ENCODE measurements at regions not wholly inside any gene's neighbourhood (a gene's known extent, or its start where the extent isn't known, plus 50 kb on each side); places are given as distances from the start of the nearest gene placed in this dataset.

DNA sequence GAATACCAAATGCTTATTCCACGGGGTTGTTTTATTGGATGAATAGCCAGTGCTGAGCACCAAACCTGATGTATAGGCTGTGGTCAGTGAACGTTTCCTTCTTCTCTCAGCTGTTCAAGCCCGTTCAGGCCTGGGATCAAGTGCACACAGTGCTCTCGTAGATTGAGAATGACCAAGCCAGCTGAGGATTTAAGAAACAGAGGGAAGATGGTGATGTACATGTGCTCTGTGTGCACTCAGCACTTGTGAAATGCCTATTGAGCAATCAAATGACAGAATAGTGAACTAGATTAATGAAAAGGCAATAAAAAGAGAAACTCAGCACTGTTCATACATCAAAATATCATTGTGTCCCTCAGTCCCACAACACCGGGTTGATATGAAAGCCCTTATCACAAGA is 302.5 kb downstream of the BMPER start:
- Mint-ChIP-seq H3K4me3 (ENCODE audit: unreplicated experiment) (no peak overlapping the region), H3K27me3 (ENCODE audit: unreplicated experiment) (no peaks in the 10 kb centered on the region), H3K36me3 (ENCODE audit: unreplicated experiment) (no peaks in the 10 kb centered on the region), H3K27ac (ENCODE audit: unreplicated experiment) (no peak overlapping the region), H3K9me3 (ENCODE audit: unreplicated experiment) (no peaks in the 10 kb centered on the region), H3K4me1 (ENCODE audit: unreplicated experiment) (no peaks in the 10 kb centered on the region)
- TF ChIP-seq, protein P1, sequence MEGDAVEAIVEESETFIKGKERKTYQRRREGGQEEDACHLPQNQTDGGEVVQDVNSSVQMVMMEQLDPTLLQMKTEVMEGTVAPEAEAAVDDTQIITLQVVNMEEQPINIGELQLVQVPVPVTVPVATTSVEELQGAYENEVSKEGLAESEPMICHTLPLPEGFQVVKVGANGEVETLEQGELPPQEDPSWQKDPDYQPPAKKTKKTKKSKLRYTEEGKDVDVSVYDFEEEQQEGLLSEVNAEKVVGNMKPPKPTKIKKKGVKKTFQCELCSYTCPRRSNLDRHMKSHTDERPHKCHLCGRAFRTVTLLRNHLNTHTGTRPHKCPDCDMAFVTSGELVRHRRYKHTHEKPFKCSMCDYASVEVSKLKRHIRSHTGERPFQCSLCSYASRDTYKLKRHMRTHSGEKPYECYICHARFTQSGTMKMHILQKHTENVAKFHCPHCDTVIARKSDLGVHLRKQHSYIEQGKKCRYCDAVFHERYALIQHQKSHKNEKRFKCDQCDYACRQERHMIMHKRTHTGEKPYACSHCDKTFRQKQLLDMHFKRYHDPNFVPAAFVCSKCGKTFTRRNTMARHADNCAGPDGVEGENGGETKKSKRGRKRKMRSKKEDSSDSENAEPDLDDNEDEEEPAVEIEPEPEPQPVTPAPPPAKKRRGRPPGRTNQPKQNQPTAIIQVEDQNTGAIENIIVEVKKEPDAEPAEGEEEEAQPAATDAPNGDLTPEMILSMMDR (IDR thresholded peaks at IDR 0.05) = no peak
- DNase-seq (ENCODE audit: extremely low spot score, unreplicated experiment) = no peak

DNA sequence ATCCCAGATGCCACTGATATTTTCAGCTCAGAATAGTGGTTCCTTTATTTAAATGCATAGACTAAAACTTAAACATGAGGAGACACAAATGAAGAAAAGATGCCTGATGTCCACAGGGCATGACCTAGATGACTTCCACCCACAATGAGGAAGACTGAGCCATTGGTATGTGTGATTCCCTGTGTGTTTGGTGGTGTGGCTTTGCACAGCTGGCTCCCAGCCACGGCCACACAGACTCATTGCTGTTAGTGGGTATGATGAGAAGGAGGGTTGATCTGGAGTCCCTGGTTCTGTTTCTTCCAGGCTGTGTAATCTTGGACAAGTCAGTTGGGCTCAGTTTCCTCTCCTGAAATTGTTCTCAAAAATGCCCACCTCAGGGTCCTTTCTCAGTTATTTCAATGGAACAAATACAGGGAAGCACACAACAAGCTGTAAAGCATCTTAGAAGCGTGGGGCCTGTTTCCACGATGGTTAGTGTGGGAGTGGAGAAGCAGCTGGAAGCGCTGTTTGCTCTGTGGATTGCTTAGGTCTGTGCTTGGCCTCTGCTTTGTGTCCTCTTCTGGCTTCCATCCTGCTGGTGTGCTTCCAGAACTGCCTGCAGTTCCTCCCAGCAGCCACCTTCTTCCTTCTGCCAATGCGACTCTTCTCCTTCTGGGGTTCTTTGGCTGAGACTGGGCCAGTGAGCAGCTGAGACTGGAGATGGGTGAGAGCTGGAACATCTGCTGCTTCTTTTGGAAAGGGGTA is 303.7 kb downstream of the BMPER start:
- DNase-seq (ENCODE audit: extremely low spot score, unreplicated experiment) = no peak
- Mint-ChIP-seq H3K4me3 (ENCODE audit: unreplicated experiment) (no peak overlapping the region), H3K27me3 (ENCODE audit: unreplicated experiment) (no peaks in the 10 kb centered on the region), H3K36me3 (ENCODE audit: unreplicated experiment) (no peaks in the 10 kb centered on the region), H3K4me1 (ENCODE audit: unreplicated experiment) (no peaks in the 10 kb centered on the region), H3K27ac (ENCODE audit: unreplicated experiment) (no peak overlapping the region), H3K9me3 (ENCODE audit: unreplicated experiment) (no peaks in the 10 kb centered on the region)
- TF ChIP-seq, protein P1 (IDR thresholded peaks at IDR 0.05) = no peak

DNA sequence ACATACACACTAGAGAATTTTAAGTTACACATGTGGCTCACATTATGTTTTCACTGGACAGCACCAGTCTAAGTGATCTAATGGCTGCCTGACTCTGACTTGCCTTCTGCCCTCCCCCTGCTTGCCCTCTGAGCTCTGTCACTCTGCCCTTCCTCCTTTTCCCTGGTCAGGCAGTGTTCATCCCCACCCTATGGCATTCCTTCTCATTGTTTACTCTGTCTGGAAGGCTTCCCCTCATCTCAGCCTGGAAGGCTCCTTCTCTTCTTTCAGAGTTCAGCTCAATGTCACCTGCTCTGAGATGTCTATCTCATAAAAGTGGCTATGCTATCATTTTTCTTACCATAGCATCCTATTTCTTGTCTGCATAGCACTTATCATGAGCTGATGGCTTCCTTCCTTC is 305.7 kb downstream of the BMPER start:
- Mint-ChIP-seq H3K9me3 (ENCODE audit: unreplicated experiment) (no peaks in the 10 kb centered on the region), H3K4me1 (ENCODE audit: unreplicated experiment) (no peaks in the 10 kb centered on the region), H3K27me3 (ENCODE audit: unreplicated experiment) (no peaks in the 10 kb centered on the region), H3K4me3 (ENCODE audit: unreplicated experiment) (no peak overlapping the region), H3K27ac (ENCODE audit: unreplicated experiment) (no peak overlapping the region), H3K36me3 (ENCODE audit: unreplicated experiment) (no peaks in the 10 kb centered on the region)
- no peak for DNase-seq (ENCODE audit: extremely low spot score, unreplicated experiment)
- TF ChIP-seq, protein P1 (IDR thresholded peaks at IDR 0.05) = no peak

DNA sequence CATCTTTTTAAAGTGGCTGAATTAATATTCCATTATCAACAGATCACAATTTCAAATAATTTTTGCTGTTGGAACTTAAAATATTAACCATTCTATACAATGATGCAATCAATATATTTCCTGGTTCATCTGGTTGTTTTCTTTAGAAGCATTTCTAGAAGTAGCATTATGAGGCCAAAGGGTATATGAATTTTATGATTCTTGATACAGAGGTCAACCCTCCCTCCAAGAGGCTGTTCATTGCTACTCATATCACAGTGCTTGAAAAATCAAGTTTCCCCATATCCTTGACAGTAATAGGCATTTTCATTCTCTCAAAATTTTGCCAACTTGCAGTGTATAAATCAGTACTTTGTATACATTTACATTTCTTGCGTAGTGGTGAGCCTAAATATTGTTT is 312.6 kb downstream of the BMPER start:
- TF ChIP-seq, protein P1 (IDR thresholded peaks at IDR 0.05) = no peak
- Mint-ChIP-seq H3K27ac (ENCODE audit: unreplicated experiment) (no peak overlapping the region), H3K36me3 (ENCODE audit: unreplicated experiment) (no peaks in the 10 kb centered on the region), H3K27me3 (ENCODE audit: unreplicated experiment) (peaks cover 20% of the 10 kb centered on the region), H3K4me1 (ENCODE audit: unreplicated experiment) (no peaks in the 10 kb centered on the region), H3K4me3 (ENCODE audit: unreplicated experiment) (no peak overlapping the region), H3K9me3 (ENCODE audit: unreplicated experiment) (no peaks in the 10 kb centered on the region)
- DNase-seq (ENCODE audit: extremely low spot score, unreplicated experiment) = no peak

GRCh38 chr7:34219153-34219718 is 313.9 kb downstream of the BMPER start:
- Mint-ChIP-seq H3K4me3 (ENCODE audit: unreplicated experiment) (no peak overlapping the region), H3K36me3 (ENCODE audit: unreplicated experiment) (no peaks in the 10 kb centered on the region), H3K9me3 (ENCODE audit: unreplicated experiment) (no peaks in the 10 kb centered on the region), H3K4me1 (ENCODE audit: unreplicated experiment) (no peaks in the 10 kb centered on the region), H3K27ac (ENCODE audit: unreplicated experiment) (no peak overlapping the region), H3K27me3 (ENCODE audit: unreplicated experiment) (peaks cover 24% of the 10 kb centered on the region)
- TF ChIP-seq, protein P1 (IDR thresholded peaks at IDR 0.05) = no peak
- no peak for DNase-seq (ENCODE audit: extremely low spot score, unreplicated experiment)
